MM.1S (cell line): ENCODE measurements at regions not wholly inside any gene's neighbourhood (a gene's known extent, or its start where the extent isn't known, plus 50 kb on each side); places are given as distances from the start of the nearest gene placed in this dataset.

Experiments
- EZH2phosphoT487 ChIP-seq: fragments of 300-600 bp; sonication (generic); IDR thresholded peaks from 2 replicates; pipeline ENCODE4 v1.6.1; 2018; ENCODE audit warnings: antibody characterized with exemption, low read length
- TF ChIP-seq, protein P1 (sequence below): fragments of 300-600 bp; sonication (generic); IDR thresholded peaks from 2 replicates; pipeline ENCODE4 v1.5.1; 2016; ENCODE audit warnings: antibody characterized with exemption, low read length, mixed read lengths

DNA sequence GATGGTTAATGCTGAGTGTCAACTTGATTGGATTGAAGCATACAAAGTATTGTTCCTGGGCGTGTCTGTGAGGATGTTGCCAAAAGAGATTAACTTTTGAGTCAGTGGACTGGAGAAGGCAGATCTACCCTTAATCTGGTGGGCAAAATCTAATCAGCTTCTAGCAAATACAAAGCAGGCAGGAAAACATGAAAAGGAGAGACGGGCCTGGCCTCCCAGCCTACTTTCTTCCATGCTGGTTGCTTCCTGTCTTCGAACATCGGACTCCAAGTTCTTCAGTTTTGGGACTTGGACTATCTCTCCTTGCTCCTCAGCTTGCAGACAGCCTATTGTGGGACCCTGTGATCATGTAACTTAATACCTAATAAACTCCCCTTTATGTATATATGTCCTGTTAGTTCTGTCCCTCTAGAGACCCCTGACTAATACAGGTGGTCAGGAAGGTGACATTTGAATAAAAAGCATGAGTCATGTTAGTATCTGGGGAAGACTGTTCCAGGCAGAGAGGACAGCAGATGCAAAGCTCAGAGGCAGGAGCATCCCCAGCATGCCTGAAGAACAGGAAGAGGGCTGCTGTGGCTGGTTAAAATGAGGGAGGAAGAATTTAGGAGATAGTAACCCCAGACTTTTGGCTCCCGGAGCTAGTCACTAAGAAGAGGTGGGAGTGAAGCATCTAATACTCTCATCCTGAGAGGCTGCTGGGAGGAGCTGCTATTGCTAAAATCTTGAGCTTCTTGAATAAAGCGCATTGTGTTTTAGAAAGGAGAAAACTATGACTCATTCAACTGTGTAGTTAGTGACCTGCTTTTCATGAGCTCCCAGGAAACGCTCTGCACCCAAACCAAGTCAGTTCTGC is 207.4 kb upstream of the HES1 start:
- TF ChIP-seq, protein P1, sequence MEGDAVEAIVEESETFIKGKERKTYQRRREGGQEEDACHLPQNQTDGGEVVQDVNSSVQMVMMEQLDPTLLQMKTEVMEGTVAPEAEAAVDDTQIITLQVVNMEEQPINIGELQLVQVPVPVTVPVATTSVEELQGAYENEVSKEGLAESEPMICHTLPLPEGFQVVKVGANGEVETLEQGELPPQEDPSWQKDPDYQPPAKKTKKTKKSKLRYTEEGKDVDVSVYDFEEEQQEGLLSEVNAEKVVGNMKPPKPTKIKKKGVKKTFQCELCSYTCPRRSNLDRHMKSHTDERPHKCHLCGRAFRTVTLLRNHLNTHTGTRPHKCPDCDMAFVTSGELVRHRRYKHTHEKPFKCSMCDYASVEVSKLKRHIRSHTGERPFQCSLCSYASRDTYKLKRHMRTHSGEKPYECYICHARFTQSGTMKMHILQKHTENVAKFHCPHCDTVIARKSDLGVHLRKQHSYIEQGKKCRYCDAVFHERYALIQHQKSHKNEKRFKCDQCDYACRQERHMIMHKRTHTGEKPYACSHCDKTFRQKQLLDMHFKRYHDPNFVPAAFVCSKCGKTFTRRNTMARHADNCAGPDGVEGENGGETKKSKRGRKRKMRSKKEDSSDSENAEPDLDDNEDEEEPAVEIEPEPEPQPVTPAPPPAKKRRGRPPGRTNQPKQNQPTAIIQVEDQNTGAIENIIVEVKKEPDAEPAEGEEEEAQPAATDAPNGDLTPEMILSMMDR, result no peak
- no peak for TF ChIP-seq EZH2phosphoT487
